GM12874 (cell line): ENCODE measurements at regions not wholly inside any gene's neighbourhood (a gene's known extent, or its start where the extent isn't known, plus 50 kb on each side); places are given as distances from the start of the nearest gene placed in this dataset.

Experiments
- CTCF ChIP-seq: IDR thresholded peaks from 2 replicates; pipeline ENCODE4 v1.5.1; 2011; ENCODE audit warnings: low read depth, mild to moderate bottlenecking, control low read depth, low read length, moderate library complexity; ENCODE audit not compliant: insufficient read depth

- TF ChIP-seq CTCF, result no peak
Observed at GRCh38 chr2:239723486-239724193, 301.5 kb downstream of the NDUFA10 start.

- no peak for TF ChIP-seq CTCF
Observed at GRCh38 chr2:239722760-239723470, 302.2 kb downstream of the NDUFA10 start.

GRCh38 chr2:239721991-239722759, 303.0 kb downstream of the NDUFA10 start:
- TF ChIP-seq CTCF, result no peak

GRCh38 chr2:239721531-239721930, 303.6 kb downstream of the NDUFA10 start:
- no peak for TF ChIP-seq CTCF

GRCh38 chr2:239720361-239721360, 304.5 kb downstream of the NDUFA10 start:
- no peak for TF ChIP-seq CTCF

- no peak for TF ChIP-seq CTCF
Observed at GRCh38 chr2:239719791-239720360, 305.3 kb downstream of the NDUFA10 start.
